ENCODE measurements at regions not wholly inside any gene's neighbourhood (a gene's known extent, or its start where the extent isn't known, plus 50 kb on each side); places are given as distances from the start of the nearest gene placed in this dataset.

DNA sequence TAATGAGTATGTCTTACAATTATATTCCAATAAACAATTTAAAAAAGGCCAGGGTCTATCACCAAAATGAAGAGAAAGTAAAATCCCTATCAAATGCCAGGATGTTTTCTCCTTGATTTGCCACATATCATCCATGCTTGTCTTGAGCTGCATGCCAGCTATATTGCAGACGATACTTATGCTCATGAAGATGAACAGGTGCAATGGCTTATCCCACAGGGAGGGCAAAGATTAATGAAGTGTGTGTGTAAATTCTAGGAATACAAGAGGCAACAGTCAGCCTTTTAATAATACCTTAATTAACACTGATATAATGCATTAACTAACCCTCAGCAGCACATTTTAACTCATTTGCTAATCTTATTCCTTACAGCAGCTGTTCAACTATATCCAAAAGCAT lies 850.5 kb downstream of the KCNA4 start:
- TF ChIP-seq SALL2 (tag by site-specific recombination; IDR thresholded peaks at IDR 0.05; ENCODE audit: borderline replicate concordance), result no peak
- TF ChIP-seq, protein P1, sequence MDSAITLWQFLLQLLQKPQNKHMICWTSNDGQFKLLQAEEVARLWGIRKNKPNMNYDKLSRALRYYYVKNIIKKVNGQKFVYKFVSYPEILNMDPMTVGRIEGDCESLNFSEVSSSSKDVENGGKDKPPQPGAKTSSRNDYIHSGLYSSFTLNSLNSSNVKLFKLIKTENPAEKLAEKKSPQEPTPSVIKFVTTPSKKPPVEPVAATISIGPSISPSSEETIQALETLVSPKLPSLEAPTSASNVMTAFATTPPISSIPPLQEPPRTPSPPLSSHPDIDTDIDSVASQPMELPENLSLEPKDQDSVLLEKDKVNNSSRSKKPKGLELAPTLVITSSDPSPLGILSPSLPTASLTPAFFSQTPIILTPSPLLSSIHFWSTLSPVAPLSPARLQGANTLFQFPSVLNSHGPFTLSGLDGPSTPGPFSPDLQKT (IDR thresholded peaks at IDR 0.05; ENCODE audit: borderline replicate concordance, low read depth, low read length), result no peak
- TF ChIP-seq, protein P2, sequence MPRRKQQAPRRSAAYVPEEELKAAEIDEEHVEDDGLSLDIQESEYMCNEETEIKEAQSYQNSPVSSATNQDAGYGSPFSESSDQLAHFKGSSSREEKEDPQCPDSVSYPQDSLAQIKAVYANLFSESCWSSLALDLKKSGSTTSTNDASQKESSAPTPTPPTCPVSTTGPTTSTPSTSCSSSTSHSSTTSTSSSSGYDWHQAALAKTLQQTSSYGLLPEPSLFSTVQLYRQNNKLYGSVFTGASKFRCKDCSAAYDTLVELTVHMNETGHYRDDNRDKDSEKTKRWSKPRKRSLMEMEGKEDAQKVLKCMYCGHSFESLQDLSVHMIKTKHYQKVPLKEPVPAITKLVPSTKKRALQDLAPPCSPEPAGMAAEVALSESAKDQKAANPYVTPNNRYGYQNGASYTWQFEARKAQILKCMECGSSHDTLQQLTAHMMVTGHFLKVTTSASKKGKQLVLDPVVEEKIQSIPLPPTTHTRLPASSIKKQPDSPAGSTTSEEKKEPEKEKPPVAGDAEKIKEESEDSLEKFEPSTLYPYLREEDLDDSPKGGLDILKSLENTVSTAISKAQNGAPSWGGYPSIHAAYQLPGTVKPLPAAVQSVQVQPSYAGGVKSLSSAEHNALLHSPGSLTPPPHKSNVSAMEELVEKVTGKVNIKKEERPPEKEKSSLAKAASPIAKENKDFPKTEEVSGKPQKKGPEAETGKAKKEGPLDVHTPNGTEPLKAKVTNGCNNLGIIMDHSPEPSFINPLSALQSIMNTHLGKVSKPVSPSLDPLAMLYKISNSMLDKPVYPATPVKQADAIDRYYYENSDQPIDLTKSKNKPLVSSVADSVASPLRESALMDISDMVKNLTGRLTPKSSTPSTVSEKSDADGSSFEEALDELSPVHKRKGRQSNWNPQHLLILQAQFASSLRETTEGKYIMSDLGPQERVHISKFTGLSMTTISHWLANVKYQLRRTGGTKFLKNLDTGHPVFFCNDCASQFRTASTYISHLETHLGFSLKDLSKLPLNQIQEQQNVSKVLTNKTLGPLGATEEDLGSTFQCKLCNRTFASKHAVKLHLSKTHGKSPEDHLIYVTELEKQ (tag by site-specific recombination; IDR thresholded peaks at IDR 0.05; ENCODE audit: borderline replicate concordance), result no peak
- TF ChIP-seq, protein P3, sequence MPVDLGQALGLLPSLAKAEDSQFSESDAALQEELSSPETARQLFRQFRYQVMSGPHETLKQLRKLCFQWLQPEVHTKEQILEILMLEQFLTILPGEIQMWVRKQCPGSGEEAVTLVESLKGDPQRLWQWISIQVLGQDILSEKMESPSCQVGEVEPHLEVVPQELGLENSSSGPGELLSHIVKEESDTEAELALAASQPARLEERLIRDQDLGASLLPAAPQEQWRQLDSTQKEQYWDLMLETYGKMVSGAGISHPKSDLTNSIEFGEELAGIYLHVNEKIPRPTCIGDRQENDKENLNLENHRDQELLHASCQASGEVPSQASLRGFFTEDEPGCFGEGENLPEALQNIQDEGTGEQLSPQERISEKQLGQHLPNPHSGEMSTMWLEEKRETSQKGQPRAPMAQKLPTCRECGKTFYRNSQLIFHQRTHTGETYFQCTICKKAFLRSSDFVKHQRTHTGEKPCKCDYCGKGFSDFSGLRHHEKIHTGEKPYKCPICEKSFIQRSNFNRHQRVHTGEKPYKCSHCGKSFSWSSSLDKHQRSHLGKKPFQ (tag by site-specific recombination; IDR thresholded peaks at IDR 0.05), result no peak
- TF ChIP-seq, protein P4, sequence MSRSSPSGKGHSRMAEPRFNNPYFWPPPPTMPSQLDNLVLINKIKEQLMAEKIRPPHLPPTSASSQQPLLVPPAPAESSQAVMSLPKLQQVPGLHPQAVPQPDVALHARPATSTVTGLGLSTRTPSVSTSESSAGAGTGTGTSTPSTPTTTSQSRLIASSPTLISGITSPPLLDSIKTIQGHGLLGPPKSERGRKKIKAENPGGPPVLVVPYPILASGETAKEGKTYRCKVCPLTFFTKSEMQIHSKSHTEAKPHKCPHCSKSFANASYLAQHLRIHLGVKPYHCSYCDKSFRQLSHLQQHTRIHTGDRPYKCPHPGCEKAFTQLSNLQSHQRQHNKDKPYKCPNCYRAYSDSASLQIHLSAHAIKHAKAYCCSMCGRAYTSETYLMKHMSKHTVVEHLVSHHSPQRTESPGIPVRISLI (tag by site-specific recombination; IDR thresholded peaks at IDR 0.05), result no peak
- TF ChIP-seq, protein P5, sequence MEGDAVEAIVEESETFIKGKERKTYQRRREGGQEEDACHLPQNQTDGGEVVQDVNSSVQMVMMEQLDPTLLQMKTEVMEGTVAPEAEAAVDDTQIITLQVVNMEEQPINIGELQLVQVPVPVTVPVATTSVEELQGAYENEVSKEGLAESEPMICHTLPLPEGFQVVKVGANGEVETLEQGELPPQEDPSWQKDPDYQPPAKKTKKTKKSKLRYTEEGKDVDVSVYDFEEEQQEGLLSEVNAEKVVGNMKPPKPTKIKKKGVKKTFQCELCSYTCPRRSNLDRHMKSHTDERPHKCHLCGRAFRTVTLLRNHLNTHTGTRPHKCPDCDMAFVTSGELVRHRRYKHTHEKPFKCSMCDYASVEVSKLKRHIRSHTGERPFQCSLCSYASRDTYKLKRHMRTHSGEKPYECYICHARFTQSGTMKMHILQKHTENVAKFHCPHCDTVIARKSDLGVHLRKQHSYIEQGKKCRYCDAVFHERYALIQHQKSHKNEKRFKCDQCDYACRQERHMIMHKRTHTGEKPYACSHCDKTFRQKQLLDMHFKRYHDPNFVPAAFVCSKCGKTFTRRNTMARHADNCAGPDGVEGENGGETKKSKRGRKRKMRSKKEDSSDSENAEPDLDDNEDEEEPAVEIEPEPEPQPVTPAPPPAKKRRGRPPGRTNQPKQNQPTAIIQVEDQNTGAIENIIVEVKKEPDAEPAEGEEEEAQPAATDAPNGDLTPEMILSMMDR (tag by site-specific recombination; IDR thresholded peaks at IDR 0.05), result no peak
- TF ChIP-seq GFI1B (tag by site-specific recombination; IDR thresholded peaks at IDR 0.05), result no peak
- TF ChIP-seq, protein P6, sequence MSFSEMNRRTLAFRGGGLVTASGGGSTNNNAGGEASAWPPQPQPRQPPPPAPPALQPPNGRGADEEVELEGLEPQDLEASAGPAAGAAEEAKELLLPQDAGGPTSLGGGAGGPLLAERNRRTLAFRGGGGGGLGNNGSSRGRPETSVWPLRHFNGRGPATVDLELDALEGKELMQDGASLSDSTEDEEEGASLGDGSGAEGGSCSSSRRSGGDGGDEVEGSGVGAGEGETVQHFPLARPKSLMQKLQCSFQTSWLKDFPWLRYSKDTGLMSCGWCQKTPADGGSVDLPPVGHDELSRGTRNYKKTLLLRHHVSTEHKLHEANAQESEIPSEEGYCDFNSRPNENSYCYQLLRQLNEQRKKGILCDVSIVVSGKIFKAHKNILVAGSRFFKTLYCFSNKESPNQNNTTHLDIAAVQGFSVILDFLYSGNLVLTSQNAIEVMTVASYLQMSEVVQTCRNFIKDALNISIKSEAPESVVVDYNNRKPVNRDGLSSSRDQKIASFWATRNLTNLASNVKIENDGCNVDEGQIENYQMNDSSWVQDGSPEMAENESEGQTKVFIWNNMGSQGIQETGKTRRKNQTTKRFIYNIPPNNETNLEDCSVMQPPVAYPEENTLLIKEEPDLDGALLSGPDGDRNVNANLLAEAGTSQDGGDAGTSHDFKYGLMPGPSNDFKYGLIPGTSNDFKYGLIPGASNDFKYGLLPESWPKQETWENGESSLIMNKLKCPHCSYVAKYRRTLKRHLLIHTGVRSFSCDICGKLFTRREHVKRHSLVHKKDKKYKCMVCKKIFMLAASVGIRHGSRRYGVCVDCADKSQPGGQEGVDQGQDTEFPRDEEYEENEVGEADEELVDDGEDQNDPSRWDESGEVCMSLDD (tag by site-specific recombination; IDR thresholded peaks at IDR 0.05), result no peak
- TF ChIP-seq ZFP3 (tag by site-specific recombination; IDR thresholded peaks at IDR 0.05; ENCODE audit: low read depth), result no peak
- no peak for TF ChIP-seq ZNF37A (tag by site-specific recombination; IDR thresholded peaks at IDR 0.05)
- no peak for TF ChIP-seq GLIS1 (tag by site-specific recombination; IDR thresholded peaks at IDR 0.05)
- TF ChIP-seq ZBTB48 (tag by site-specific recombination; IDR thresholded peaks at IDR 0.05), result no peak
- TF ChIP-seq, protein P7, sequence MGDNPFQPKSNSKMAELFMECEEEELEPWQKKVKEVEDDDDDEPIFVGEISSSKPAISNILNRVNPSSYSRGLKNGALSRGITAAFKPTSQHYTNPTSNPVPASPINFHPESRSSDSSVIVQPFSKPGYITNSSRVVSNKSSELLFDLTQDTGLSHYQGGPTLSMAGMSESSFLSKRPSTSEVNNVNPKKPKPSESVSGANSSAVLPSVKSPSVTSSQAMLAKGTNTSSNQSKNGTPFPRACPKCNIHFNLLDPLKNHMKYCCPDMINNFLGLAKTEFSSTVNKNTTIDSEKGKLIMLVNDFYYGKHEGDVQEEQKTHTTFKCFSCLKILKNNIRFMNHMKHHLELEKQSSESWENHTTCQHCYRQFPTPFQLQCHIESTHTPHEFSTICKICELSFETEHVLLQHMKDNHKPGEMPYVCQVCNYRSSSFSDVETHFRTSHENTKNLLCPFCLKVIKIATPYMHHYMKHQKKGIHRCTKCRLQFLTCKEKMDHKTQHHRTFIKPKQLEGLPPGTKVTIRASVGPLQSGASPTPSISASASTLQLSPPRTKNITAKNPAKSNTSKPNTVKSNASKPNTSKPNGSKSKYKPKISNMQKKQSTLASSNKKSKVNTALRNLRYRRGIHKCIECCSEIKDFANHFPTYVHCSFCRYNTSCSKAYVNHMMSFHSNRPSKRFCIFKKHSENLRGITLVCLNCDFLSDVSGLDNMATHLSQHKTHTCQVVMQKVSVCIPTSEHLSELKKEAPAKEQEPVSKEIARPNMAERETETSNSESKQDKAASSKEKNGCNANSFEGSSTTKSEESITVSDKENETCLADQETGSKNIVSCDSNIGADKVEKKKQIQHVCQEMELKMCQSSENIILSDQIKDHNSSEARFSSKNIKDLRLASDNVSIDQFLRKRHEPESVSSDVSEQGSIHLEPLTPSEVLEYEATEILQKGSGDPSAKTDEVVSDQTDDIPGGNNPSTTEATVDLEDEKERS (tag by site-specific recombination; IDR thresholded peaks at IDR 0.05), result no peak
- TF ChIP-seq ZNF785 (tag by site-specific recombination; IDR thresholded peaks at IDR 0.05), result no peak
- no peak for TF ChIP-seq ZNF223 (tag by site-specific recombination; IDR thresholded peaks at IDR 0.05)
- TF ChIP-seq ZBTB7A (tag by site-specific recombination; IDR thresholded peaks at IDR 0.05; ENCODE audit: low read depth), result no peak
- ChIA-PET POLR2A (no interaction called here), CTCF (interaction anchor here (0.6 to 0.8 kb wide), 2 partner anchors 173 to 466 kb away, joined by 3 read pairs; no protein-coding TSS in a partner anchor)
- H3K9me3 ChIP-seq (ENCODE audit: control insufficient read depth, insufficient read depth, low read depth, low read length), result no peaks in the 10 kb centered on the region
- H3K36me3 ChIP-seq (ENCODE audit: control insufficient read depth in 2 of 2, insufficient read depth in 1 of 2, low read length in 2 of 2), result no peaks in the 10 kb centered on the region
- H3K27ac ChIP-seq (ENCODE audit: extremely low read depth, low read depth, low read length), result no peak overlapping the region
- no peak overlapping the region for H3K4me3 ChIP-seq (ENCODE audit: low read depth, low read length)
- no peaks in the 10 kb centered on the region for H3K4me1 ChIP-seq (ENCODE audit: control insufficient read depth, insufficient read depth, low read length)
